Mononuclear cell (primary cell): ENCODE measurements at regions not wholly inside any gene's neighbourhood (a gene's known extent, or its start where the extent isn't known, plus 50 kb on each side); places are given as distances from the start of the nearest gene placed in this dataset.

Experiments
- H3K27me3 ChIP-seq: 2 replicates; pipeline ENCODE4 v1.6.0; 2011; ENCODE audit warnings: low read length, control low read depth; ENCODE audit not compliant: insufficient read depth
- H3K4me1 ChIP-seq: 2 replicates; pipeline ENCODE4 v1.5.1; 2011; ENCODE audit warnings: mild to moderate bottlenecking, low read length, control low read depth; ENCODE audit not compliant: insufficient read depth
- H3K4me3 ChIP-seq: 2 replicates; pipeline ENCODE4 v1.5.1; 2011; ENCODE audit warnings: mild to moderate bottlenecking, low read length, moderate library complexity
- H3K9me3 ChIP-seq: 2 replicates; pipeline ENCODE4 v1.5.1; 2011; ENCODE audit warnings: low read depth, mild to moderate bottlenecking, control low read depth, low read length

DNA sequence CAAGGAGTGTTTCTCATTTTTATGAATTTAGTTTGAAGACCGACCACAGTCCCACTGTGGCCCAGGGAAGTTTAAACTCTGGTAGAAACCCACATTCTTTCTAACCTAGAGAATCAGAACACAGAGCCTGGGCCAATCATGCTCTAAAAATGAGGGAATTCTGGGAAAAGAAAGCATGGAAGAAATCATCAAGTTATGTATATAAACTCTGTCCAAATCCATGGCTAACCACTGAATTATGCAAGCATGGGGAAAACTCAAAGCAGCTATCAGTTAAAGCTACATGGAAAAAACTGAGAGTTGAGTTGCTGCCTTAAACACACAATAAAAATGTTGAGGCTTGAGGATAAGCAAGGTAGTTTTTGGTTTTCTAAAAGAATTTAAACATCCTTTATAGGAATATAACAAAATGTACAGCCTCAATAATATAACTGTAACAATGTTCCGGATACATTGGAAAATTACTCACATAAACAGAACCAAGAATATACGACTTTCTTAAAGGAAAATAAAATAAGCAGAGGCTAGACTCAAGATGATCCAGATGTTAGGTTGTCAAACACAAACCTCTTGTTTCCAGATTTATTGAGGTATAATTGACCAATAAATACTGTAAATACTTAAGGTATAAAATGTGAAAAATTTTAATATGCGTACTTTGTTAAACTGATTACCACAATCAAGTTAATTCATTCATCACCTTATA, 311.2 kb upstream of the GNAI1 start:
- H3K27me3 ChIP-seq = no peaks in the 10 kb centered on the region
- no peaks in the 10 kb centered on the region for H3K4me1 ChIP-seq
- no peaks in the 10 kb centered on the region for H3K9me3 ChIP-seq
- no peak overlapping the region for H3K4me3 ChIP-seq

DNA sequence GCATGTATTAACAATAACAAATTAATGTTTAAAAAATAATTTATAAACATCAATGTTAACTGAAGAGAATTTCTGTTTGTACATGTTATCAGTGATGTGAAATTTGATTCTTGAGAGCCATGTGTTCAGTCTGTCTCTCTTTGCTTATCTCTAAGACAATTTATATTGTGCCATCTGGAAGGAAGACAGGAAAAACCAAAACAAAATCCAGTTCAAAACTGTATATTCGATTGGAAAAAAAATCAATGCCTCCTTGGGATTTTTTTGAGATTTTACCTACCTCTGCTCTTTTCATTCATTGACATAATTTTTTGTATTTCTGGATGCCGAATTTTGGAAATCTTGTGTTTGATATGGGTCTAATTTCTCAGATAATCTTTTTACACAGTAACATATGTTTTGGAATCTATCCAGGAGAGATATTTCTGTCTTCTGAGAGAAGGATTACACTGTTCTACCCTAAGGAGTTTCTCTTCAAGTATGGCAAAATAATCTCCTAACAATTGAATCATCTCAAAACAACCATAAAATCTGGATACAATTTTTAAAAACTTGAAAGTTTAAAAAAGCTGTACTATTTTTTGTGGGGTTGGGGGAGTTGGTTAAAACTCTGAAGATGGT, 311.9 kb upstream of the GNAI1 start:
- Histone ChIP-seq H3K9me3 (no peaks in the 10 kb centered on the region), H3K27me3 (no peaks in the 10 kb centered on the region), H3K4me3 (no peak overlapping the region), H3K4me1 (no peaks in the 10 kb centered on the region)

DNA sequence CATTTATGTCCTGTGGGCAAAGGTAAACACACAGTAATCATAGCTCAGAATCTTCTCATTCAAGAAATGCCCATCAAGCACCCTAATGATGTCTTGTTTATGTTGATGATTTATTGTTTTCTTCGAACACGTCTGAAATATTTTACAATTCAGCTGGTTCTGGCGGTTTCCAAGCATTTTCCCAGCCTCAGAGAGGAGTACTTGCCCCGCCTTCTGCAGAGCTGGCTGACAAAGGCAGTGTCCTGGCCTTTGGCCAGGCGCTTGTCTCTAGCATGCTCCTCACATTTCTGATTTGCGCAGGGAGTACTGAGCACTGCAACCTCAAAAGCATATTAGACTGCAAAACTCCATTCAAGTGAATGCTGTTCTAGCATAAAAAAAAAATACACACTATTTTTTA, 314.2 kb upstream of the GNAI1 start:
- Histone ChIP-seq H3K4me3 (no peak overlapping the region), H3K4me1 (no peaks in the 10 kb centered on the region), H3K27me3 (no peaks in the 10 kb centered on the region), H3K9me3 (no peaks in the 10 kb centered on the region)

GRCh38 chr7:79810916-79811315, 323.7 kb upstream of the GNAI1 start:
- no peaks in the 10 kb centered on the region for H3K4me1 ChIP-seq
- H3K9me3 ChIP-seq = no peaks in the 10 kb centered on the region
- H3K4me3 ChIP-seq = no peak overlapping the region
- H3K27me3 ChIP-seq = no peaks in the 10 kb centered on the region

DNA sequence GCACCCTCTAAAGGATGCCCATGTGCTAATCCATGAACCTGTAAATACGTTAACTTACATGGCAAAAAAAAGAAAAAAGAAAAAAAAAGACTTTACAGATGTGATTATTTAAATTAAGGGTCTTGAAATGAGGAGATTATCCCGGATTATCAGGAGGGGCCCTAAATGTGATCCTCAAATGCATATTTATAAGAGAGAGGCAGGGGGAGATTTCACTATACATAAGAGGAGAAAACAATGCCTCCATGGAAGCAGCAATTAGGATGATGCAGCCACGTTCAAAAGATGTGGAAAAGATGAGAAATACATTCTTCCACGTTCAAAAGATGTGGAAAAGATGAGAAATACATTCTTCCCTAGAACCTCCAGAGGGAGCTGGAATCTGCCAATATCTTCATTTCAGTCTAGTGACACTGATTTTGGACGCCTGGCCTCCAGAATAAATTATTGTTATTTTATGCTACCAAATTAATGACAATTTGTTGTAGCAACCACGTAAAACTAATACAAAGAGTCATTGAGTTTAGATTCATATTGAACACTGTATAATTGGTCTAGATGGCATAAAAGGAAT, 328.4 kb upstream of the GNAI1 start:
- Histone ChIP-seq H3K9me3 (no peaks in the 10 kb centered on the region), H3K27me3 (no peaks in the 10 kb centered on the region), H3K4me1 (no peaks in the 10 kb centered on the region), H3K4me3 (no peak overlapping the region)

DNA sequence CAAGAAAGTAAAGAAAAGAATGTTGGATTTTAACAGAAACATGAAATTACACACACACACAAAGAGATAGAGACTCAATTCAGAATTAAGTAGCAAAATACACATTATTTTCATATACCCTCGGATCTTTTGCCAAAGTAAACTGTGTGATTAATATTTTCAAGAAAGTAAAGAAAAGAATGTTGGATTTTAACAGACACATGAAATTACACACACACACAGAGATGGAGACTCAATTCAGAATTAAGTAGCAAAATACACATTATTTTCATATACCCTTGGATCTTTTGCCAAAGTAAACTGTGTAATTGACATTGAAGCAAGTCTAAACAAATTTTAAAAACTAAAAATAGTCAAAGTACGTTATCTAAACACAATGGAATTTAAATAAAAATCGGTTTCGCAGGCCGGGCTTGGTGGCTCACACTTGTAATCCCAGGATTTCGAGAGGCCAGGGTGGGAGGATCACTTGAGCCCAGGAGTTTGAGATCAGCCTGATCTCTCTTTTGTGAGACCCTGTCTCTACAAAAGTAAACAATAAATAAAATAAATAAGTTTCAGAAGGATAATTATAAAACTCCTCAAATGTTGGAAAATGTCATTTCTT, 337.3 kb upstream of the MAGI2 start:
- no peak overlapping the region for H3K4me3 ChIP-seq
- no peaks in the 10 kb centered on the region for H3K9me3 ChIP-seq
- no peaks in the 10 kb centered on the region for H3K27me3 ChIP-seq
- no peaks in the 10 kb centered on the region for H3K4me1 ChIP-seq

DNA sequence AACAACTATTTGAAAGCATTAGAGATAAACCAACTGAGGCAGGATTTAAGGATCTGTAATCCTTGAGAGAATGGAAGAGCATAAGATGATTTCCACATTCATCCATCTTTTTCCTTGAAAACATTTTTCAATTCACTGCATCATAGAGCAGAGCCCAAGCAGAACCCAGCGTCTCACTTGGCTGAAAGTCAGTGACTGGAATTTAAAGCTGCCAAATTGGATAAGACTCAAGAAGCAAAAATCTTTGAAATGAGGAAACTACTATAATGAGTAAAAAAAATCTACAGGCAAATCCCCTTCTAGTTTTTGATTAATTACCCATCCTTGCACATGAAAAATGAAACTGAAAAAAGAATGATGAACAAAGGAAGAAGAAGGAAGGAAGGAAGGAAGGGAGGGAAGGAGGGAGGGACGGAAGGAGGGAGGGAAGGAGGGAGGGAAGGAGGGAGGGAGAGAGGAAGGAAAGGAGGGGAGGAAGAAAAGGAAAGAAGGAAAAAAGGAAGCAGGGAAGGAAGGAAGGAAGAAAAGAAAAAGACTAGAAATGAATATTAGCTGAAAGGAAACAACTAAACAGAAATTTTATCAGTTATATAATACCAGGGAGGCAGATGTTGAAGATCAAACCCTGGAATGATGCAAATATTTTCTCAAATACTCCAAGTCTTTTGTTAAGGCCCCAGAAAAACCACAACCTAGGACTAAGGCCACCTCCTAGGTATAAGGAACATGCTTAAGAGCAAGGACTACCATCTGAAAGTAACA, 336.3 kb upstream of the MAGI2 start:
- no peaks in the 10 kb centered on the region for H3K4me1 ChIP-seq
- no peak overlapping the region for H3K4me3 ChIP-seq
- no peaks in the 10 kb centered on the region for H3K9me3 ChIP-seq
- no peaks in the 10 kb centered on the region for H3K27me3 ChIP-seq

- H3K27me3 ChIP-seq = no peaks in the 10 kb centered on the region
Observed at GRCh38 chr7:79787623-79788022, 334.2 kb upstream of the MAGI2 start.

DNA sequence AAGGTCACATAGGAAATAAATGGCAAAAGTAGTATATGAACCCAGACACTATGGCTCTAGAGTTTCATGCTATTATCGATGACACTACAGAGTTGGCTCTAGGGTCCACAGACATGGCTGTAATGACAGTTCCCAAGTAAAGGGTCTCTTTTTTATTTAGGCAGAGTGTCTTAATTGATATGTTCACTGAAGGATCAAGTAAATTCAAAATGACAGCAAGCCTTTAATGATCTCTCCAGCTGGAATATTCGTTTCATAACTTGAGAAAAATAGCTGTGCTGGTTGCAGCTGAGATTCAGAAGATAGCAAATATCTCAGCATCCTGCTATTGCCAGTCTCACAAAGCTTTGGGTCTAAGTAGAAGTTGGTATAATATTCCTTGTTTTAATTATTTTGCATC, 333.6 kb upstream of the MAGI2 start:
- H3K4me3 ChIP-seq = no peak overlapping the region
- H3K27me3 ChIP-seq = no peaks in the 10 kb centered on the region
- H3K4me1 ChIP-seq = no peaks in the 10 kb centered on the region
- no peaks in the 10 kb centered on the region for H3K9me3 ChIP-seq

More at GRCh38 chr7:79787623-79788022, 334.2 kb upstream of the MAGI2 start:
- Histone ChIP-seq H3K9me3 (no peaks in the 10 kb centered on the region), H3K4me1 (no peaks in the 10 kb centered on the region), H3K4me3 (no peak overlapping the region)

DNA sequence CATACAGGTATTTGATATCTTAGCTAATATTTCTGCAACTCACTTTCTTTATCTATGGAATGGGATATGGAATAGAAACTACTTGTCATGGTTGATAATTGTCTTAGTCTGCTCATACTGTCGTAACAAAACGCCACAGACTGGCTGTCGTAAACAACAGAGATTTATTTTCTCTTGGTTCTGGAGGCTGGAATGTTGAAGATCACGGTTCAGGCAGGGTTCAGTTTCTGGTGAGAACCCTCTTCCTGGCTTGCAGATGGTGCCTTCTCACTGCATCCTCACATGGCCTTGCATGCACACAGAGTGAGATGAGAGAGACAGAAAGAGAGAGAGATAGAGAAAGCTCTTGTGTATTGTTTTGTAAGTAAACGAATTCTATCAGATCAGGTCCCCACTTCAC, 332.7 kb upstream of the MAGI2 start:
- Histone ChIP-seq H3K9me3 (no peaks in the 10 kb centered on the region), H3K4me1 (no peaks in the 10 kb centered on the region), H3K4me3 (no peak overlapping the region), H3K27me3 (no peaks in the 10 kb centered on the region)

- H3K27me3 ChIP-seq = no peaks in the 10 kb centered on the region
- H3K9me3 ChIP-seq = no peaks in the 10 kb centered on the region
- H3K4me3 ChIP-seq = no peak overlapping the region
- no peaks in the 10 kb centered on the region for H3K4me1 ChIP-seq
Observed at GRCh38 chr7:79785556-79785955, 332.1 kb upstream of the MAGI2 start.

DNA sequence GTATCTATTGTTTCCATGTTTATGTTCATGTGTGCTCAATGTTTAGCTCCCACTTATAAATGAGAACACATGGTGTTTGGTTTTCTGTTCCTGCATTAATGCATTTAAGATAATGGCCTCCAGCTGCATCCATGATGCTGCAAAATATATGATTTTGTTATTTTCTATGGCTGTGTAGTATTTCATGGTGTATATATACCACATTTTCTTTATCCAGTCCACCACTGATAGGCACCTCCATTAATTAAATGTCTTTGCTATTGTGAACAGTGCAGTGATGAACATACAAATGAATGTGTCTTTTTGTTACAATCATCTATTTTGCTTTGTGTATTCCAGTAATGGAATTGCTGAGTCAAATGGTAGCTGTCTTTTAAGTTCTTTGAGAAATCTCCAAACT, 329.4 kb upstream of the MAGI2 start:
- H3K27me3 ChIP-seq = no peaks in the 10 kb centered on the region
- H3K9me3 ChIP-seq = no peaks in the 10 kb centered on the region
- no peak overlapping the region for H3K4me3 ChIP-seq
- H3K4me1 ChIP-seq = peaks cover 9% of the 10 kb centered on the region

GRCh38 chr7:79782256-79782655, 328.8 kb upstream of the MAGI2 start:
- Histone ChIP-seq H3K4me3 (no peak overlapping the region), H3K4me1 (peaks cover 9% of the 10 kb centered on the region), H3K9me3 (no peaks in the 10 kb centered on the region), H3K27me3 (no peaks in the 10 kb centered on the region)

DNA sequence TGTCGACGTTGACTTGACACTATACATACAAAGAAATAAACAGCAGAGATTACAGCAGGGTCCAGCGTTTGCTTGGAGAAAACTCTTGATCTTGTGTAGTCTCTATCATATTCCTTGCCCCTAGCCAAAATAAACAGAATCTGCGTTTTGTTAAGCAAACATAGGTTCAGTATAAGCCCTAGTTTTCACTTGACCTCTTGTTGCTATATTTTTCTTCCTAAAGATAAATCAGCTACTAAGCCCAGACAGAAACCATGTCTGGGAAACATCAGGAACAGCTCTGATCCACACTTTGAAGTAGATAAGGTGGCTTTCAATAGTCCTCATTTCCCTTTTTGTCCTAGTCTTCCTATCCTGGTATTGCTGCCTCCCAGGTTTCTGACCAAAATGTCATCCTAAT, 328.2 kb upstream of the MAGI2 start:
- no peaks in the 10 kb centered on the region for H3K9me3 ChIP-seq
- no peak overlapping the region for H3K4me3 ChIP-seq
- H3K4me1 ChIP-seq = peaks cover 9% of the 10 kb centered on the region
- no peaks in the 10 kb centered on the region for H3K27me3 ChIP-seq
